ENCODE measurements at regions not wholly inside any gene's neighbourhood (a gene's known extent, or its start where the extent isn't known, plus 50 kb on each side); places are given as distances from the start of the nearest gene placed in this dataset.

- TF ChIP-seq, protein P1, sequence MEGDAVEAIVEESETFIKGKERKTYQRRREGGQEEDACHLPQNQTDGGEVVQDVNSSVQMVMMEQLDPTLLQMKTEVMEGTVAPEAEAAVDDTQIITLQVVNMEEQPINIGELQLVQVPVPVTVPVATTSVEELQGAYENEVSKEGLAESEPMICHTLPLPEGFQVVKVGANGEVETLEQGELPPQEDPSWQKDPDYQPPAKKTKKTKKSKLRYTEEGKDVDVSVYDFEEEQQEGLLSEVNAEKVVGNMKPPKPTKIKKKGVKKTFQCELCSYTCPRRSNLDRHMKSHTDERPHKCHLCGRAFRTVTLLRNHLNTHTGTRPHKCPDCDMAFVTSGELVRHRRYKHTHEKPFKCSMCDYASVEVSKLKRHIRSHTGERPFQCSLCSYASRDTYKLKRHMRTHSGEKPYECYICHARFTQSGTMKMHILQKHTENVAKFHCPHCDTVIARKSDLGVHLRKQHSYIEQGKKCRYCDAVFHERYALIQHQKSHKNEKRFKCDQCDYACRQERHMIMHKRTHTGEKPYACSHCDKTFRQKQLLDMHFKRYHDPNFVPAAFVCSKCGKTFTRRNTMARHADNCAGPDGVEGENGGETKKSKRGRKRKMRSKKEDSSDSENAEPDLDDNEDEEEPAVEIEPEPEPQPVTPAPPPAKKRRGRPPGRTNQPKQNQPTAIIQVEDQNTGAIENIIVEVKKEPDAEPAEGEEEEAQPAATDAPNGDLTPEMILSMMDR (IDR thresholded peaks at IDR 0.05): no peak
- no peak for TF ChIP-seq POLR2AphosphoS5 (IDR thresholded peaks at IDR 0.05)
These were observed 246.4 kb upstream of the SLC7A11 start for GRCh38 chr4:138488533-138488932.

Measured in esophagus muscularis mucosa (tissue), 3 donors.